Liver (tissue), 8 donors: ENCODE measurements at regions not wholly inside any gene's neighbourhood (a gene's known extent, or its start where the extent isn't known, plus 50 kb on each side); places are given as distances from the start of the nearest gene placed in this dataset.

ENCODE experiments used
- DNase-seq: peaks from one replicate; pipeline ENCODE4 v3.0.0-alpha.2; 2017; ENCODE audit warnings: low spot score
- H3K27ac ChIP-seq, 2 donors: one replicate each; pipeline ENCODE4 v1.7.0; 2013; ENCODE audit warnings: inconsistent platforms in 2 of 2, low read length in 2 of 2, control low read depth in 1 of 2, low read depth in 1 of 2, mild to moderate bottlenecking in 1 of 2
- H3K27me3 ChIP-seq, 4 donors: one replicate each; pipeline versions ENCODE4 v1.6.1 to v1.7.0; 2013; ENCODE audit warnings: low read length in 3 of 4, inconsistent platforms in 1 of 4, mild to moderate bottlenecking in 1 of 4, moderate library complexity in 1 of 4; ENCODE audit not compliant: control insufficient read depth in 4 of 4, insufficient read depth in 4 of 4
- H3K36me3 ChIP-seq, 4 donors: one replicate each; pipeline versions ENCODE4 v1.6.1 to v1.7.0; 2013; ENCODE audit warnings: low read length in 3 of 4, mild to moderate bottlenecking in 3 of 4, low read depth in 1 of 4, moderate library complexity in 1 of 4; ENCODE audit not compliant: control insufficient read depth in 4 of 4, insufficient read depth in 3 of 4
- H3K4me1 ChIP-seq, 4 donors: one replicate each; pipeline versions ENCODE4 v1.6.1 to v1.7.0; 2013; ENCODE audit warnings: low read length in 3 of 4, mild to moderate bottlenecking in 3 of 4, moderate library complexity in 1 of 4; ENCODE audit not compliant: control insufficient read depth in 4 of 4, insufficient read depth in 4 of 4
- H3K4me3 ChIP-seq, 3 donors: one replicate each; pipeline versions ENCODE4 v1.6.1 to v1.7.0; 2013; ENCODE audit warnings: low read length in 3 of 3, control low read depth in 1 of 3, low read depth in 1 of 3, mild to moderate bottlenecking in 1 of 3
- H3K9ac ChIP-seq, 2 donors: one replicate each; pipeline ENCODE4 v1.7.0; 2013; ENCODE audit warnings: low read length in 2 of 2, mild to moderate bottlenecking in 2 of 2, moderate library complexity in 2 of 2, control low read depth in 1 of 2, low read depth in 1 of 2
- H3K9me3 ChIP-seq, 4 donors: one replicate each; pipeline versions ENCODE4 v1.6.1 to v1.7.0; 2013; ENCODE audit warnings: low read length in 3 of 4; ENCODE audit not compliant: control insufficient read depth in 4 of 4
- EGR1 ChIP-seq, 2 donors: IDR thresholded peaks; 2 replicates each; pipeline ENCODE4 v1.6.1; 2016 to 2018; ENCODE audit warnings: antibody characterized with exemption in 2 of 2, low read depth in 2 of 2
- FOXA1 ChIP-seq: IDR thresholded peaks from 2 replicates; pipeline ENCODE4 v1.6.1; 2016; ENCODE audit warnings: antibody characterized with exemption
- FOXA2 ChIP-seq: IDR thresholded peaks from 2 replicates; pipeline ENCODE4 v1.6.1; 2016; ENCODE audit warnings: antibody characterized with exemption
- GABPA ChIP-seq, 2 donors: IDR thresholded peaks in 1 of 2; conservative IDR thresholded peaks in 1 of 2; 2 replicates each; pipeline ENCODE4 v1.6.1; 2016; ENCODE audit warnings: antibody characterized with exemption in 2 of 2, mild to moderate bottlenecking in 1 of 2, moderate library complexity in 1 of 2
- HNF4A ChIP-seq, 2 donors: conservative IDR thresholded peaks; 2 replicates each; pipeline ENCODE4 v1.6.1; 2016; ENCODE audit warnings: antibody characterized with exemption in 2 of 2, mild to moderate bottlenecking in 2 of 2
- HNF4G ChIP-seq: IDR thresholded peaks from 2 replicates; pipeline ENCODE4 v1.6.1; 2016; ENCODE audit warnings: antibody characterized with exemption
- JUND ChIP-seq, 2 donors: IDR thresholded peaks; 2 replicates each; pipeline ENCODE4 v1.6.1; 2016; ENCODE audit warnings: antibody characterized with exemption in 2 of 2
- NR2F2 ChIP-seq: IDR thresholded peaks from 2 replicates; pipeline ENCODE4 v1.6.1; 2016; ENCODE audit warnings: antibody characterized with exemption
- RAD21 ChIP-seq, 2 donors: IDR thresholded peaks; 2 replicates each; pipeline ENCODE4 v1.6.1; 2016; ENCODE audit warnings: antibody characterized with exemption in 2 of 2, mild to moderate bottlenecking in 2 of 2
- REST ChIP-seq: IDR thresholded peaks from 2 replicates; pipeline ENCODE4 v1.6.1; 2016; ENCODE audit warnings: antibody characterized with exemption, mild to moderate bottlenecking
- RXRA ChIP-seq, 2 donors: IDR thresholded peaks; 2 replicates each; pipeline ENCODE4 v1.6.1; 2017 to 2018; ENCODE audit warnings: antibody characterized with exemption in 2 of 2, mild to moderate bottlenecking in 1 of 2
- SP1 ChIP-seq: IDR thresholded peaks from 2 replicates; pipeline ENCODE4 v1.6.1; 2018; ENCODE audit warnings: antibody characterized with exemption, mild to moderate bottlenecking
- TAF1 ChIP-seq: conservative IDR thresholded peaks from 2 replicates; pipeline ENCODE4 v1.6.1; 2016; ENCODE audit warnings: antibody characterized with exemption, mild to moderate bottlenecking
- YY1 ChIP-seq: IDR thresholded peaks from 2 replicates; pipeline ENCODE4 v1.6.1; 2016; ENCODE audit warnings: antibody characterized with exemption, mild to moderate bottlenecking
- WGBS: extraction: QIAGEN DNeasy Blood & Tissue Kit; methylation state at CpG from one replicate; pipeline ENCODE4 v1.1.7; 2013; 5-methylcytosine and 5-hydroxymethylcytosine counted together
- TF ChIP-seq, protein P1 (sequence below): fragments of 150-350 bp; IDR thresholded peaks from 2 replicates; pipeline ENCODE4 v1.5.1; 2017; ENCODE audit warnings: improper control_type of control experiment, low read depth, low read length; ENCODE audit not compliant: missing input control
- donor health status: healthy.
- donor health status: healthy.
- donor health status: healthy.
- donor health status: healthy.
- donor health status: healthy.

- TF ChIP-seq REST (no peak), NR2F2 (no peak), EGR1 (IDR thresholded peaks at IDR 0.05; ENCODE audit: low read depth in 2 of 2) (no peak), FOXA2 (no peak), FOXA1 (no peak), RXRA (IDR thresholded peaks at IDR 0.05) (no peak), GABPA (IDR thresholded peaks at IDR 0.05 in 1 of 2, conservative IDR thresholded peaks at IDR 0.05 in 1 of 2) (no peak), TAF1 (no peak), RAD21 (IDR thresholded peaks at IDR 0.05) (no peak), HNF4A (conservative IDR thresholded peaks at IDR 0.05) (no peak)
These were observed 468.8 kb upstream of the DYNLRB2 start (continued) for GRCh38 chr16:80071964-80072456.

GRCh38 chr16:80066805-80067580, 466.5 kb upstream of the MAF start:
- TF ChIP-seq FOXA1 (no peak), RXRA (IDR thresholded peaks at IDR 0.05) (no peak), REST (no peak), SP1 (no peak), JUND (IDR thresholded peaks at IDR 0.05) (no peak), EGR1 (IDR thresholded peaks at IDR 0.05; ENCODE audit: low read depth in 2 of 2) (no peak), YY1 (no peak), TAF1 (no peak), NR2F2 (no peak), GABPA (IDR thresholded peaks at IDR 0.05 in 1 of 2, conservative IDR thresholded peaks at IDR 0.05 in 1 of 2) (no peak), HNF4G (no peak)
- TF ChIP-seq, protein P1, sequence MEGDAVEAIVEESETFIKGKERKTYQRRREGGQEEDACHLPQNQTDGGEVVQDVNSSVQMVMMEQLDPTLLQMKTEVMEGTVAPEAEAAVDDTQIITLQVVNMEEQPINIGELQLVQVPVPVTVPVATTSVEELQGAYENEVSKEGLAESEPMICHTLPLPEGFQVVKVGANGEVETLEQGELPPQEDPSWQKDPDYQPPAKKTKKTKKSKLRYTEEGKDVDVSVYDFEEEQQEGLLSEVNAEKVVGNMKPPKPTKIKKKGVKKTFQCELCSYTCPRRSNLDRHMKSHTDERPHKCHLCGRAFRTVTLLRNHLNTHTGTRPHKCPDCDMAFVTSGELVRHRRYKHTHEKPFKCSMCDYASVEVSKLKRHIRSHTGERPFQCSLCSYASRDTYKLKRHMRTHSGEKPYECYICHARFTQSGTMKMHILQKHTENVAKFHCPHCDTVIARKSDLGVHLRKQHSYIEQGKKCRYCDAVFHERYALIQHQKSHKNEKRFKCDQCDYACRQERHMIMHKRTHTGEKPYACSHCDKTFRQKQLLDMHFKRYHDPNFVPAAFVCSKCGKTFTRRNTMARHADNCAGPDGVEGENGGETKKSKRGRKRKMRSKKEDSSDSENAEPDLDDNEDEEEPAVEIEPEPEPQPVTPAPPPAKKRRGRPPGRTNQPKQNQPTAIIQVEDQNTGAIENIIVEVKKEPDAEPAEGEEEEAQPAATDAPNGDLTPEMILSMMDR = no peak
- Histone ChIP-seq H3K36me3 (no peaks in the 10 kb centered on the region), H3K27me3 (no peaks in the 10 kb centered on the region), H3K9me3 (no peaks in the 10 kb centered on the region), H3K4me3 (no peak overlapping the region), H3K27ac (no peak overlapping the region), H3K4me1 (no peaks in the 10 kb centered on the region), H3K9ac (no peak overlapping the region)
- no peak for DNase-seq
- WGBS = 90% methylated on average over 12 of the region's 12 CpGs
